Right renal cortex interstitium (tissue), 3 donors: ENCODE measurements at regions not wholly inside any gene's neighbourhood (a gene's known extent, or its start where the extent isn't known, plus 50 kb on each side); places are given as distances from the start of the nearest gene placed in this dataset.
"Not testable (repeated sequence)": the region's sequence is repeated elsewhere in the genome, so short reads cannot be mapped to it uniquely, and the experiment has no call there.

Experiments
- DNase-seq, 3 donors: peaks; one replicate each; pipeline ENCODE4 v3.0.0-alpha.2; 2013; ENCODE audit warnings: low read depth in 3 of 3, low spot score in 2 of 3

GRCh38 chr7:150169943-150170490 lies 153.1 kb upstream of the LRRC61 start:
- not testable (repeated sequence) for DNase-seq

GRCh38 chr7:150183602-150184001 lies 139.6 kb upstream of the LRRC61 start:
- DNase-seq: not testable (repeated sequence)

DNA sequence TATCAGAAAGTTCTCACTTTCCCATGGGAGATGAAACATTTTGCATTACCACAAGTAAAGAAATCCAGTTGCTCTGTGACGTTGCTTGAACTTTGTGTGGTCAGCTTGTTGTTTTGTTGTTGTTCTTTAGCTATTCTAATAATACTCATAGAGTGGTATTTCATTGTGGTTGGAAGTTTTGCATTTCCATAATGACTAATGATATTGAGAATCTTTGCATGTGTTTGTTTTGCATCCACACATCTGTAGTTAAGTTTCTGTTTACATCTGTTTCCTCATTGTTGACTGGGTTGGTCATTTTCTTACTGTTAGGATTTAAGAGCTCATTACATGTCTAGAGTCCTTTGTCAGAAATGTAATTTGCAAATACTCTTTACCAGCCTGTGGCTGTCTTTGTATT lies 133.2 kb upstream of the LRRC61 start:
- DNase-seq: not testable (repeated sequence)

- not testable (repeated sequence) for DNase-seq
Measured at GRCh38 chr7:150192541-150192940, 130.6 kb upstream of the LRRC61 start.

GRCh38 chr7:150193866-150194265 lies 129.3 kb upstream of the LRRC61 start:
- not testable (repeated sequence) for DNase-seq
